HCT116 (cell line): ENCODE measurements at regions not wholly inside any gene's neighbourhood (a gene's known extent, or its start where the extent isn't known, plus 50 kb on each side); places are given as distances from the start of the nearest gene placed in this dataset.

Experiments used
- ATAC-seq: fragments of 200-7000 bp; cut with Tn5 transposase; 2 replicates; pipeline ENCODE4 v1.9.1; 2020; ENCODE audit warnings: mild to moderate bottlenecking, moderate library complexity
- BruUV-seq: library from RNA; stranded (reverse); fragments of 400-500 nt; replicated peaks from 2 replicates; lab custom pipeline; 2021; lab: Mats Ljungman, UMichigan
- CTCF ChIA-PET: fragments of 300-600 bp; sonication (Branson Sonifier 250); formaldehyde crosslinking; loops from one replicate; lab custom pipeline; 2021; ENCODE audit warnings: antibody characterized with exemption; lab: Charles Lee
- POLR2A ChIA-PET: fragments of 300-600, 350-600 bp; sonication (Branson Sonifier 250); formaldehyde crosslinking; loops from one replicate; lab custom pipeline; 2021; ENCODE audit warnings: antibody characterized with exemption; lab: Charles Lee
- RAD21 ChIA-PET, 2 experiments: fragments of 300-600 bp; sonication (Branson Sonifier 250); formaldehyde crosslinking; loops; one replicate each; lab custom pipeline; 2023; ENCODE audit warnings: low total read pairs in 2 of 2; ENCODE audit not compliant: uncharacterized antibody in 2 of 2, unreplicated experiment in 2 of 2, low non-redundant PET in 1 of 2; lab: Charles Lee
- DNase-seq: peaks from one replicate; pipeline ENCODE4 v3.0.0-alpha.2; 2010; ENCODE audit warnings: low read depth, low spot score
- H2AFZ ChIP-seq: fragments of 200-600 bp; shearing (Covaris generic), sonication (generic); 2 replicates; pipeline ENCODE4 v1.6.1; 2017; ENCODE audit warnings: low read depth, mixed run types, mixed read lengths, antibody characterized with exemption, low read length; ENCODE audit not compliant: poor library complexity, severe bottlenecking
- H3K27ac ChIP-seq: 2 replicates; pipeline ENCODE4 v1.5.1; 2012; ENCODE audit warnings: low read depth, low read length
- H3K27me3 ChIP-seq: fragments of 200-600 bp; sonication (generic); 2 replicates; pipeline ENCODE4 v1.6.1; 2016; ENCODE audit warnings: mixed run types, low read length, mixed read lengths; ENCODE audit not compliant: insufficient read depth
- H3K36me3 ChIP-seq, 2 experiments: fragments of 200-500 bp in 1 of 2; fragments of 200-600 bp in 1 of 2; sonication (Bioruptor generic) in 1 of 2; sonication (generic) in 1 of 2; 2 replicates each; pipeline versions ENCODE4 v1.5.1 to v1.6.1; 2014 to 2016; ENCODE audit warnings: low read length in 2 of 2, inconsistent platforms in 1 of 2, mixed read lengths in 1 of 2, mixed run types in 1 of 2; ENCODE audit not compliant: insufficient read depth in 2 of 2, control insufficient read depth in 1 of 2
- H3K4me1 ChIP-seq, 2 experiments: fragments of 200-600 bp in 1 of 2; sonication (generic) in 1 of 2; 2 replicates each; pipeline versions ENCODE4 v1.5.1 to v1.6.1; 2012 to 2017; ENCODE audit warnings: low read length in 2 of 2, inconsistent platforms in 1 of 2, mild to moderate bottlenecking in 1 of 2, mixed read lengths in 1 of 2, mixed run types in 1 of 2, moderate library complexity in 1 of 2; ENCODE audit not compliant: insufficient read depth in 2 of 2, control insufficient read depth in 1 of 2
- H3K4me2 ChIP-seq: fragments of 200-600 bp; sonication (generic); 2 replicates; pipeline ENCODE4 v1.6.1; 2017; ENCODE audit warnings: mixed run types, low read length, mixed read lengths
- H3K4me3 ChIP-seq, 2 experiments: fragments of 200-600 bp in 1 of 2; sonication (generic) in 1 of 2; replicated peaks in 1 of 2; 2 replicates each; pipeline ENCODE4 v1.5.1; 2011 to 2016; ENCODE audit warnings: low read length in 2 of 2, control low read depth in 1 of 2, low read depth in 1 of 2, mild to moderate bottlenecking in 1 of 2, mixed read lengths in 1 of 2, mixed run types in 1 of 2
- H3K79me2 ChIP-seq: fragments of 200-600 bp; sonication (generic); 2 replicates; pipeline ENCODE4 v1.6.1; 2017; ENCODE audit warnings: mild to moderate bottlenecking, mixed run types, low read length, moderate library complexity, mixed read lengths; ENCODE audit not compliant: insufficient read depth
- H3K9ac ChIP-seq: fragments of 200-600 bp; sonication (generic); 2 replicates; pipeline ENCODE4 v1.6.1; 2016; ENCODE audit warnings: low read length, mixed read lengths
- H3K9me2 ChIP-seq: fragments of 200-600 bp; sonication (generic), shearing (Covaris generic); 2 replicates; pipeline ENCODE4 v1.6.1; 2017; ENCODE audit warnings: mixed run types, mild to moderate bottlenecking, moderate library complexity; ENCODE audit not compliant: insufficient read depth
- H3K9me3 ChIP-seq, 2 experiments: fragments of 200-500 bp in 1 of 2; fragments of 200-600 bp in 1 of 2; sonication (Bioruptor generic) in 1 of 2; sonication (generic) in 1 of 2; 2 replicates each; pipeline ENCODE4 v1.6.1; 2014 to 2017; ENCODE audit warnings: low read length in 2 of 2, mixed read lengths in 2 of 2, inconsistent platforms in 1 of 2, low read depth in 1 of 2, mild to moderate bottlenecking in 1 of 2, mixed run types in 1 of 2, moderate library complexity in 1 of 2; ENCODE audit not compliant: control insufficient read depth in 1 of 2, insufficient read depth in 1 of 2
- H4K20me1 ChIP-seq: fragments of 200-600 bp; sonication (generic), shearing (Covaris generic); 2 replicates; pipeline ENCODE4 v1.6.1; 2017; ENCODE audit warnings: mixed run types, mild to moderate bottlenecking, moderate library complexity; ENCODE audit not compliant: insufficient read depth
- CEBPB ChIP-seq: IDR thresholded peaks from 2 replicates; pipeline ENCODE4 v1.6.1; 2012; ENCODE audit warnings: low read depth
- EGR1 ChIP-seq: IDR thresholded peaks from 2 replicates; pipeline ENCODE4 v1.6.1; 2012; ENCODE audit warnings: low read depth
- JUND ChIP-seq: IDR thresholded peaks from 2 replicates; pipeline ENCODE4 v1.6.1; 2012
- POLR2A ChIP-seq: IDR thresholded peaks from 2 replicates; pipeline ENCODE4 v1.7.0; 2011; ENCODE audit warnings: borderline replicate concordance; ENCODE audit not compliant: insufficient read depth, insufficient read length; ENCODE audit errors: extremely low read depth
- RAD21 ChIP-seq: IDR thresholded peaks from 2 replicates; pipeline ENCODE4 v1.6.1; 2012; ENCODE audit warnings: low read depth, mild to moderate bottlenecking
- SRF ChIP-seq: IDR thresholded peaks from 2 replicates; pipeline ENCODE4 v1.6.1; 2012; ENCODE audit warnings: low read depth
- YY1 ChIP-seq: IDR thresholded peaks from 2 replicates; pipeline ENCODE4 v1.6.1; 2011; ENCODE audit warnings: low read length, low read depth, moderate library complexity, mild to moderate bottlenecking; ENCODE audit not compliant: insufficient replicate concordance; ENCODE audit errors: extremely low read depth
- ZFX ChIP-seq: fragments of 450-650 bp; IDR thresholded peaks from 2 replicates; pipeline ENCODE4 v1.6.1; 2017
- intact Hi-C: fragments of 100-400 bp; cut with micrococcal nuclease; formaldehyde crosslinking; loops from 2 replicates; pipeline ENCODE4 v1.10.0; 2022

DNA sequence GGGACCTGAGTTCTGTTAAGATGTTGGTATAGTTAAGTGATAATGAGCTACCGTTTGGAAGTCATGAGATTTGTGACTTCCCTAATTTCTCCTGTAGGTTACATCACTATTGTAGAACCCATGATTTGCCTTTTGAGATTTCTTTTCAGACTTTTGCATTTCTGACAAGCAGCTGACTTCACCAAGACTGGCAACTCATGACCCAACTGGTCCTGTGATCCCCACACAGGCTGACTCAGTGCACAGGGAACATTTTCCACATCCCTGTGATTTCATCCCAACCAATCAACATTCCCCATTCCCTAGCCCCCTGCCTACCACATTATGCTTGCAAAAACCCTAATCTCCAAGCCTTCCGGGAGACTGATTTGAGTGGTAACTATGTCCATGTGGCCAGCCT, 242.1 kb upstream of the PDZRN3 start:
- Histone ChIP-seq H3K4me2 (no peak overlapping the region), H3K36me3 (no peaks in the 10 kb centered on the region), H3K79me2 (no peaks in the 10 kb centered on the region), H2AFZ (no peak overlapping the region), H3K9me3 (peaks cover 4 to 14% of the 10 kb centered on the region in 2 experiments; a peak in 2 of 4 replicates), H3K4me3 (no peak overlapping the region), H3K27me3 (no peaks in the 10 kb centered on the region)
- CTCF ChIA-PET, result no interaction called here
- intact Hi-C loops, result loop anchor here (5.0 kb wide), 1 partner anchor 1305 kb away; no protein-coding TSS in a partner anchor
- TF ChIP-seq ZFX, result no peak
- no peak for TF ChIP-seq JUND
- no peak for TF ChIP-seq YY1
- TF ChIP-seq RAD21, result no peak
- TF ChIP-seq, all 23 proteins: peak for 0
- DNase-seq (no peak), ATAC-seq (no peak)
- RAD21 ChIA-PET, result no interaction called here
- POLR2A ChIA-PET, result no interaction called here
- Histone ChIP-seq H3K4me1 (no peaks in the 10 kb centered on the region), H4K20me1 (no peaks in the 10 kb centered on the region), H3K9me2 (no peaks in the 10 kb centered on the region), H3K27ac (no peak overlapping the region), H3K9ac (no peak overlapping the region)
- BruUV-seq, result no TSS peak

DNA sequence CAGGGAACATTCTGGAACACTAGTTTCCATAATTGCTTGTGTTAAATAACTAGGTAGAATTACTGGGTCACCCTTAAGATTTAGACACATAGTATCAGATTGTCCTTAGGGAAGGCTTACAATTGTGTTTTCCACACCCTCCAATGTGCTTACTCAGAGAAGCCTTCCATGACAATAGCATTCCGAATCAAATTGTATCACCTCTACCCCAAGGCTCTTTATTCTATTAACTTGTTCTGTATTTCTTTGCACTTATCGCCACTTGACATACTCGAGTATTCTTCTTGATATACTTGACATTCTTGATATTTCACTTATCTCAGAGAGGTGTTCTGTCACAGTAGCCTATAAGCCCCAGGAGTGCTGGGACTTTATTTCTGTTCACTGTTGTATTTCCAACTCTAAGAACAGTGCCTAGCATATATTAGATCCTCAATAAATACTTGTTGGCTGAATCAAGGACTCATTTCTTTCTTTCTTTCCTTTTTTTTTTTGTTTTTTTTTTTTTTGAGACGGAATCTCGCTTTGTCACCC, 238.9 kb upstream of the PDZRN3 start:
- CTCF ChIA-PET, result no interaction called here
- no peak overlapping the region for H3K4me3 ChIP-seq
- H3K4me2 ChIP-seq, result no peak overlapping the region
- no peaks in the 10 kb centered on the region for H3K79me2 ChIP-seq
- POLR2A ChIA-PET, result no interaction called here
- no peaks in the 10 kb centered on the region for H3K27me3 ChIP-seq
- intact Hi-C loops, result no loop called here
- H3K9me2 ChIP-seq, result no peaks in the 10 kb centered on the region
- H3K4me1 ChIP-seq, result no peaks in the 10 kb centered on the region
- no peaks in the 10 kb centered on the region for H4K20me1 ChIP-seq
- no peak overlapping the region for H2AFZ ChIP-seq
- TF ChIP-seq EGR1, result no peak
- TF ChIP-seq CEBPB, result no peak
- TF ChIP-seq SRF, result no peak
- no peak for TF ChIP-seq POLR2A
- BruUV-seq, result no TSS peak
- peaks cover 0 to 14% of the 10 kb centered on the region in 2 experiments; a peak in 2 of 4 replicates for H3K9me3 ChIP-seq
- no peaks in the 10 kb centered on the region for H3K36me3 ChIP-seq
- no peak overlapping the region for H3K27ac ChIP-seq
- ATAC-seq, result no peak
- H3K9ac ChIP-seq, result no peak overlapping the region
- RAD21 ChIA-PET, result no interaction called here
- DNase-seq, result no peak
